ENCODE measurements at regions not wholly inside any gene's neighbourhood (a gene's known extent, or its start where the extent isn't known, plus 50 kb on each side); places are given as distances from the start of the nearest gene placed in this dataset.

DNA sequence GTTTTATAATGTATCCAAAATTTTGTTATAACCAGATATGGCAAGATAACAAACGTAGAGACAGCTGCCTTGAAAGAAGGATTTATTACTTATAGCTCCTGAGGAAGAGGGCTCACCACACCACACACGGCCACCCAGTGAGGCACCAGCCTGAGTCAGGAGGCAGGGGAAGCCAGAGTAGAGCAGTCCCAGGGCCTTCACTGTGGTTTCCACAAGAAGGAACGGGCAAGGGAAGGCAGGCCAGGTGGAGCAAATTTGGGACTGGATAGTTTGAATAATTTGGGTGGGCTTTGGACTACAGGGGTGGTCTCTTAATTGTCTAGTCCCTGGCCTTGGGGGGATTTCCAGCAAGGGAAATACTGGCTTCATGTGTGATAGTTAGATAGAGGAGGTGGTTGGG is 72.5 kb downstream of the RRAGC start:
- no peak overlapping the region for H3K4me3 ChIP-seq (ENCODE audit: low read depth in 1 of 2, low read length in 2 of 2)
- no peaks in the 10 kb centered on the region for H3K36me3 ChIP-seq (ENCODE audit: control insufficient read depth in 1 of 2, insufficient read depth in 2 of 2, low read length in 2 of 2)
- peaks cover 46 to 47% of the 10 kb centered on the region in 2 donors for H3K27me3 ChIP-seq (ENCODE audit: control insufficient read depth in 1 of 2, insufficient read depth in 2 of 2, low read length in 2 of 2)
- no peaks in the 10 kb centered on the region for H3K9me3 ChIP-seq (ENCODE audit: control insufficient read depth in 1 of 2, low read length in 2 of 2)
- no peak overlapping the region for H3K9ac ChIP-seq (ENCODE audit: low read depth in 1 of 2, low read length in 2 of 2)
- no peaks in the 10 kb centered on the region for H3K4me1 ChIP-seq (ENCODE audit: control insufficient read depth in 1 of 2, insufficient read depth in 2 of 2, low read length in 2 of 2)
- no peak overlapping the region for H3K27ac ChIP-seq (ENCODE audit: low read depth, low read length)

GRCh38 chr1:38786040-38786436 is 73.5 kb downstream of the RRAGC start:
- no peaks in the 10 kb centered on the region for H3K9me3 ChIP-seq (ENCODE audit: control insufficient read depth in 1 of 2, low read length in 2 of 2)
- no peak overlapping the region for H3K4me3 ChIP-seq (ENCODE audit: low read depth in 1 of 2, low read length in 2 of 2)
- no peak overlapping the region for H3K27ac ChIP-seq (ENCODE audit: low read depth, low read length)
- H3K4me1 ChIP-seq (ENCODE audit: control insufficient read depth in 1 of 2, insufficient read depth in 2 of 2, low read length in 2 of 2) = no peaks in the 10 kb centered on the region
- H3K36me3 ChIP-seq (ENCODE audit: control insufficient read depth in 1 of 2, insufficient read depth in 2 of 2, low read length in 2 of 2) = no peaks in the 10 kb centered on the region
- H3K27me3 ChIP-seq (ENCODE audit: control insufficient read depth in 1 of 2, insufficient read depth in 2 of 2, low read length in 2 of 2) = peaks cover 48 to 50% of the 10 kb centered on the region in 2 donors
- H3K9ac ChIP-seq (ENCODE audit: low read depth in 1 of 2, low read length in 2 of 2) = no peak overlapping the region

DNA sequence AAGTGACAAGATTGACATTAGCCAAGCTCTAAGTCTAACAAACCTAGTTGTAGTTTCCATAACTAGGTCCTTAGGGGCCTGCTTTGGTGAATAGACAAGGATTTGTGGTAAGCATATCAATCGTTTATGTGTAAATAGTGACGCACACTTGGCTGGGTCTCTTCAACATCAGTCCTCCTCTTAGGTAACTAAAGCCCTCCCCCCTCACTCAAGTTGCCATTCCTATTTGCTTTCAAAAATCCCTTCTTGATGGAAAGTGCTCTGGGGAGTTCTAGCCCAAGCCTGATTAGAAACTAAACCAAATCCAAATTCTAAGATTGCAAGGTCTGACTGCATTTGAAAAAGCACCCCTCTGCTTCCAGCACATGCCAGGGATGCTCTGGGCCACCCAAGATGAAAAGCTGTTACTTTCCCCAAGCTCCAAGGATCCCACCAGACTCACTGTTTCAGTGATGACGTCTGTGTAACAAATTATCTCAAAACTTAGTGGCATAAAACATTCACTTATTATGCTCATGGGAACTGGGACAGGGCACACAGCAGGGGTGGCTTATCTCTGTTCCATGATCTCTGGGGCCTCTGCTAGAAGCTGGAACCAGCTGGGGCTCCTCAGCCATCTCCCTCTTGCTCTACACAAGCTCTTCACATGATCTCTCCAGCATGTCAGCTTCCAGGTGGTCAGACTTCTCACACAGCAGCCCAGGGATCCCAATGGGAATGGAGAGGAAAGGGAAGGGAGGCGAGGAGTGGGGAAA is 74.1 kb downstream of the RRAGC start:
- peaks cover 45 to 46% of the 10 kb centered on the region in 2 donors for H3K27me3 ChIP-seq (ENCODE audit: control insufficient read depth in 1 of 2, insufficient read depth in 2 of 2, low read length in 2 of 2)

GRCh38 chr1:38784452-38785284 is 74.9 kb downstream of the RRAGC start:
- Histone ChIP-seq H3K27ac (ENCODE audit: low read depth, low read length) (no peak overlapping the region), H3K4me1 (ENCODE audit: control insufficient read depth in 1 of 2, insufficient read depth in 2 of 2, low read length in 2 of 2) (no peaks in the 10 kb centered on the region), H3K4me3 (ENCODE audit: low read depth in 1 of 2, low read length in 2 of 2) (no peak overlapping the region), H3K9me3 (ENCODE audit: control insufficient read depth in 1 of 2, low read length in 2 of 2) (no peaks in the 10 kb centered on the region), H3K9ac (ENCODE audit: low read depth in 1 of 2, low read length in 2 of 2) (no peak overlapping the region), H3K27me3 (ENCODE audit: control insufficient read depth in 1 of 2, insufficient read depth in 2 of 2, low read length in 2 of 2) (peaks cover 46 to 48% of the 10 kb centered on the region in 2 donors), H3K36me3 (ENCODE audit: control insufficient read depth in 1 of 2, insufficient read depth in 2 of 2, low read length in 2 of 2) (no peaks in the 10 kb centered on the region)

More for the DNA sequence above, 74.1 kb downstream of the RRAGC start:
- no peaks in the 10 kb centered on the region for H3K4me1 ChIP-seq (ENCODE audit: control insufficient read depth in 1 of 2, insufficient read depth in 2 of 2, low read length in 2 of 2)
- H3K27ac ChIP-seq (ENCODE audit: low read depth, low read length) = no peak overlapping the region
- H3K9me3 ChIP-seq (ENCODE audit: control insufficient read depth in 1 of 2, low read length in 2 of 2) = no peaks in the 10 kb centered on the region
- H3K9ac ChIP-seq (ENCODE audit: low read depth in 1 of 2, low read length in 2 of 2) = no peak overlapping the region
- H3K36me3 ChIP-seq (ENCODE audit: control insufficient read depth in 1 of 2, insufficient read depth in 2 of 2, low read length in 2 of 2) = no peaks in the 10 kb centered on the region
- H3K4me3 ChIP-seq (ENCODE audit: low read depth in 1 of 2, low read length in 2 of 2) = no peak overlapping the region

DNA sequence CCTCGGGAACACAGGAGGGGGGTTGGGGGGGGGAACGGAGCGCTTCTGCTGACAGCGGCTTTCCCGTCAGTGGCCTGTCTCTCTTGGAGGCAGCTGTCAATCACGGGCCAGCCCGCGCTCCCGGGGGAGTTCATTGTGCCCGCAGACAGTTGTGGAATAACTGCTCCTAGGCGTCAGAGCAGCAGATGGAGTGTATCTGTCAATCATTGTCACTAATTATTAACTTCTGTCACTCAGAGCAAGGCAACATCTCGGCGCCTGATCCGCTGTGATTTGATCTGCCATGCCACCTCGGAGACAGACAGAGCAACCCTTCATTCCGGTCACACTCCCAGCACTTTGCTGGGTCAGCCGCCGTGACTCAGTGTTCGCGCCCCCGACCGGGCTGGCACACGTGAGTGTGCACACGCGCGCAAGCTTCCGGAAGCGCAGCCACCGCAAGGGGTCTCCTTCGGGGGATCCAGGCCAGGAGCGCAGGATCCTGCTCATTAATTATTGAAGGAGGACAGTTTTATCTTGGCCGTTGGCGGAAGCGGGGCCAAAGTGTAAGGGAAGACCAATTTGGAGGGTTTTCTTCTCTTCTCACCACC is 75.8 kb downstream of the RRAGC start:
- H3K27me3 ChIP-seq (ENCODE audit: control insufficient read depth in 1 of 2, insufficient read depth in 2 of 2, low read length in 2 of 2) = peaks cover 45 to 48% of the 10 kb centered on the region in 2 donors
- no peaks in the 10 kb centered on the region for H3K9me3 ChIP-seq (ENCODE audit: control insufficient read depth in 1 of 2, low read length in 2 of 2)
- H3K9ac ChIP-seq (ENCODE audit: low read depth in 1 of 2, low read length in 2 of 2) = no peak overlapping the region
- no peaks in the 10 kb centered on the region for H3K4me1 ChIP-seq (ENCODE audit: control insufficient read depth in 1 of 2, insufficient read depth in 2 of 2, low read length in 2 of 2)
- no peak overlapping the region for H3K27ac ChIP-seq (ENCODE audit: low read depth, low read length)
- H3K4me3 ChIP-seq (ENCODE audit: low read depth in 1 of 2, low read length in 2 of 2) = no peak overlapping the region
- no peaks in the 10 kb centered on the region for H3K36me3 ChIP-seq (ENCODE audit: control insufficient read depth in 1 of 2, insufficient read depth in 2 of 2, low read length in 2 of 2)

GRCh38 chr1:38781872-38782617 is 77.5 kb downstream of the RRAGC start:
- peaks cover 41 to 48% of the 10 kb centered on the region in 2 donors for H3K27me3 ChIP-seq (ENCODE audit: control insufficient read depth in 1 of 2, insufficient read depth in 2 of 2, low read length in 2 of 2)
- H3K4me1 ChIP-seq (ENCODE audit: control insufficient read depth in 1 of 2, insufficient read depth in 2 of 2, low read length in 2 of 2) = no peaks in the 10 kb centered on the region
- H3K36me3 ChIP-seq (ENCODE audit: control insufficient read depth in 1 of 2, insufficient read depth in 2 of 2, low read length in 2 of 2) = no peaks in the 10 kb centered on the region
- H3K9ac ChIP-seq (ENCODE audit: low read depth in 1 of 2, low read length in 2 of 2) = no peak overlapping the region
- no peaks in the 10 kb centered on the region for H3K9me3 ChIP-seq (ENCODE audit: control insufficient read depth in 1 of 2, low read length in 2 of 2)
- H3K4me3 ChIP-seq (ENCODE audit: low read depth in 1 of 2, low read length in 2 of 2) = no peak overlapping the region
- H3K27ac ChIP-seq (ENCODE audit: low read depth, low read length) = no peak overlapping the region

GRCh38 chr1:38780133-38780532 is 79.4 kb downstream of the RRAGC start:
- H3K4me1 ChIP-seq (ENCODE audit: control insufficient read depth in 1 of 2, insufficient read depth in 2 of 2, low read length in 2 of 2) = no peaks in the 10 kb centered on the region
- H3K9ac ChIP-seq (ENCODE audit: low read depth in 1 of 2, low read length in 2 of 2) = no peak overlapping the region
- no peak overlapping the region for H3K27ac ChIP-seq (ENCODE audit: low read depth, low read length)
- no peaks in the 10 kb centered on the region for H3K36me3 ChIP-seq (ENCODE audit: control insufficient read depth in 1 of 2, insufficient read depth in 2 of 2, low read length in 2 of 2)
- H3K9me3 ChIP-seq (ENCODE audit: control insufficient read depth in 1 of 2, low read length in 2 of 2) = no peaks in the 10 kb centered on the region
- peaks cover 33 to 41% of the 10 kb centered on the region in 2 donors for H3K27me3 ChIP-seq (ENCODE audit: control insufficient read depth in 1 of 2, insufficient read depth in 2 of 2, low read length in 2 of 2)
- H3K4me3 ChIP-seq (ENCODE audit: low read depth in 1 of 2, low read length in 2 of 2) = no peak overlapping the region

GRCh38 chr1:38779491-38779890 is 80.1 kb downstream of the RRAGC start:
- Histone ChIP-seq H3K27ac (ENCODE audit: low read depth, low read length) (no peak overlapping the region), H3K4me3 (ENCODE audit: low read depth in 1 of 2, low read length in 2 of 2) (no peak overlapping the region), H3K4me1 (ENCODE audit: control insufficient read depth in 1 of 2, insufficient read depth in 2 of 2, low read length in 2 of 2) (no peaks in the 10 kb centered on the region), H3K27me3 (ENCODE audit: control insufficient read depth in 1 of 2, insufficient read depth in 2 of 2, low read length in 2 of 2) (peaks cover 32 to 37% of the 10 kb centered on the region in 2 donors), H3K9ac (ENCODE audit: low read depth in 1 of 2, low read length in 2 of 2) (no peak overlapping the region), H3K9me3 (ENCODE audit: control insufficient read depth in 1 of 2, low read length in 2 of 2) (no peaks in the 10 kb centered on the region), H3K36me3 (ENCODE audit: control insufficient read depth in 1 of 2, insufficient read depth in 2 of 2, low read length in 2 of 2) (no peaks in the 10 kb centered on the region)

GRCh38 chr1:38778521-38778920 is 81.1 kb downstream of the RRAGC start:
- H3K27ac ChIP-seq (ENCODE audit: low read depth, low read length) = no peak overlapping the region
- no peaks in the 10 kb centered on the region for H3K9me3 ChIP-seq (ENCODE audit: control insufficient read depth in 1 of 2, low read length in 2 of 2)
- H3K4me1 ChIP-seq (ENCODE audit: control insufficient read depth in 1 of 2, insufficient read depth in 2 of 2, low read length in 2 of 2) = no peaks in the 10 kb centered on the region
- no peak overlapping the region for H3K4me3 ChIP-seq (ENCODE audit: low read depth in 1 of 2, low read length in 2 of 2)
- no peak overlapping the region for H3K9ac ChIP-seq (ENCODE audit: low read depth in 1 of 2, low read length in 2 of 2)
- H3K27me3 ChIP-seq (ENCODE audit: control insufficient read depth in 1 of 2, insufficient read depth in 2 of 2, low read length in 2 of 2) = peaks cover 22 to 27% of the 10 kb centered on the region in 2 donors
- no peaks in the 10 kb centered on the region for H3K36me3 ChIP-seq (ENCODE audit: control insufficient read depth in 1 of 2, insufficient read depth in 2 of 2, low read length in 2 of 2)
